ENCODE measurements at regions not wholly inside any gene's neighbourhood (a gene's known extent, or its start where the extent isn't known, plus 50 kb on each side); places are given as distances from the start of the nearest gene placed in this dataset.

- no peaks in the 10 kb centered on the region for H3K4me1 ChIP-seq
- H3K36me3 ChIP-seq: no peaks in the 10 kb centered on the region
- intact Hi-C loops (cut with DNase I): no loop called here
- H3K27me3 ChIP-seq: no peaks in the 10 kb centered on the region
- H3K27ac ChIP-seq: no peak overlapping the region
- peak overlapping the region; percentile 42 for H3K4me3 ChIP-seq
- no peaks in the 10 kb centered on the region for H3K9me3 ChIP-seq
- no peak for DNase-seq
- TF ChIP-seq, protein P1, sequence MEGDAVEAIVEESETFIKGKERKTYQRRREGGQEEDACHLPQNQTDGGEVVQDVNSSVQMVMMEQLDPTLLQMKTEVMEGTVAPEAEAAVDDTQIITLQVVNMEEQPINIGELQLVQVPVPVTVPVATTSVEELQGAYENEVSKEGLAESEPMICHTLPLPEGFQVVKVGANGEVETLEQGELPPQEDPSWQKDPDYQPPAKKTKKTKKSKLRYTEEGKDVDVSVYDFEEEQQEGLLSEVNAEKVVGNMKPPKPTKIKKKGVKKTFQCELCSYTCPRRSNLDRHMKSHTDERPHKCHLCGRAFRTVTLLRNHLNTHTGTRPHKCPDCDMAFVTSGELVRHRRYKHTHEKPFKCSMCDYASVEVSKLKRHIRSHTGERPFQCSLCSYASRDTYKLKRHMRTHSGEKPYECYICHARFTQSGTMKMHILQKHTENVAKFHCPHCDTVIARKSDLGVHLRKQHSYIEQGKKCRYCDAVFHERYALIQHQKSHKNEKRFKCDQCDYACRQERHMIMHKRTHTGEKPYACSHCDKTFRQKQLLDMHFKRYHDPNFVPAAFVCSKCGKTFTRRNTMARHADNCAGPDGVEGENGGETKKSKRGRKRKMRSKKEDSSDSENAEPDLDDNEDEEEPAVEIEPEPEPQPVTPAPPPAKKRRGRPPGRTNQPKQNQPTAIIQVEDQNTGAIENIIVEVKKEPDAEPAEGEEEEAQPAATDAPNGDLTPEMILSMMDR (IDR thresholded peaks at IDR 0.05): no peak
- no peak overlapping the region for H3K9ac ChIP-seq (ENCODE audit: low read depth in 2 of 2, low read length in 2 of 2)
Observed at GRCh38 chr7:115476671-115477181, 553.8 kb downstream of the TFEC start.

GRCh38 chr7:115475761-115476385 lies 554.0 kb downstream of the MDFIC start:
- TF ChIP-seq, protein P1 (IDR thresholded peaks at IDR 0.05): no peak
- Histone ChIP-seq H3K36me3 (no peaks in the 10 kb centered on the region), H3K4me3 (no peak overlapping the region), H3K9me3 (no peaks in the 10 kb centered on the region), H3K9ac (ENCODE audit: low read depth in 2 of 2, low read length in 2 of 2) (no peak overlapping the region), H3K27me3 (no peaks in the 10 kb centered on the region), H3K4me1 (no peaks in the 10 kb centered on the region), H3K27ac (no peak overlapping the region)
- peak; percentile 23 for DNase-seq
- intact Hi-C loops (cut with DNase I): no loop called here

DNA sequence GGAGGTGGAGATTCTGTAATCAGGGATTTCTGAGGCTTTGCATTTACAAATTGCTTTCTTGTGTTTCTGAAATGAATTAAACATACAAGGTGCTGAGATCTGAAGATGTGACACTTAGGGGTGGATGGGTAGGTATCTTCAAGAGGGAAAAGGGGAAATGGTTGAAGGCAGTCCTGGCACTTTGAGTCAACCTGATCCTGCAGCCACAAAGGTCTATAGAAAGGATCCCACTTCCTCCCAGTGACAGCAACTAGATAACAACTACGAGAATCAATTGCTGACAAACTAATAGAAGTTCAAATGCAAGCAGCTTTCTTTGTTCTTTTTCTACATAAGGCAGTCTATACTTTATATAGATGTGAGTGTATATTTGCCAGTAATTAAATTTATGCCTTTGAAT lies 553.3 kb downstream of the MDFIC start:
- Histone ChIP-seq H3K36me3 (no peaks in the 10 kb centered on the region), H3K27me3 (no peaks in the 10 kb centered on the region), H3K9me3 (no peaks in the 10 kb centered on the region), H3K27ac (no peak overlapping the region), H3K4me3 (no peak overlapping the region), H3K4me1 (no peaks in the 10 kb centered on the region), H3K9ac (ENCODE audit: low read depth in 2 of 2, low read length in 2 of 2) (no peak overlapping the region)
- DNase-seq: no peak
- intact Hi-C loops (cut with DNase I): no loop called here
- TF ChIP-seq, protein P1 (IDR thresholded peaks at IDR 0.05): no peak

GRCh38 chr7:115474137-115474536 lies 552.2 kb downstream of the MDFIC start:
- intact Hi-C loops (cut with DNase I): no loop called here
- TF ChIP-seq, protein P1 (IDR thresholded peaks at IDR 0.05): no peak

DNA sequence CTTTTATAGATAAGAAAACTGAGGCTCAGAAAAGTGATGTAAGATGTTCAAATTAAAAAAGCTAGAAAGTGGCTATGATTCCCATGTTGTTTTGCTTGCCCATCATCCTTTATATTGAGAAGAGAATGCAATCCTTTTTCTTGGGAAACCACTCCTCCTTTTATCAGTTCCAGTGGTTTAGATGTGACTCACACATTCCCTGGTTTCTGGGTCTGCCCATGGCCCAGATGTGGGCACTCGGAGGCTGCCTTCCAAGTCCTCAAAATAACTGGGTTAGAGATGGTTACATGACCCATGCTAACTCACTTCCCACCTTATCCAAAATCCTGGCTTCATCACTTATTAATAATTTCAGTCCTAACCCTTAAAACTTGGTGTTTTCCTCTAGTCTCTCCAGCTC lies 550.0 kb downstream of the MDFIC start:
- no peak for DNase-seq
- Histone ChIP-seq H3K9me3 (no peaks in the 10 kb centered on the region), H3K9ac (ENCODE audit: low read depth in 2 of 2, low read length in 2 of 2) (no peak overlapping the region), H3K27ac (no peak overlapping the region), H3K4me1 (no peaks in the 10 kb centered on the region), H3K27me3 (no peaks in the 10 kb centered on the region), H3K36me3 (no peaks in the 10 kb centered on the region), H3K4me3 (no peak overlapping the region)
- intact Hi-C loops (cut with DNase I): no loop called here
- TF ChIP-seq, protein P1 (IDR thresholded peaks at IDR 0.05): no peak

More at GRCh38 chr7:115474137-115474536, 552.2 kb downstream of the MDFIC start:
- Histone ChIP-seq H3K9ac (ENCODE audit: low read depth in 2 of 2, low read length in 2 of 2) (no peak overlapping the region), H3K9me3 (no peaks in the 10 kb centered on the region), H3K27ac (no peak overlapping the region), H3K27me3 (no peaks in the 10 kb centered on the region), H3K4me3 (no peak overlapping the region), H3K36me3 (no peaks in the 10 kb centered on the region), H3K4me1 (no peaks in the 10 kb centered on the region)
- DNase-seq: no peak

All from colonic mucosa (tissue), 4 donors.